Right renal pelvis (tissue), 4 donors: ENCODE measurements at regions not wholly inside any gene's neighbourhood (a gene's known extent, or its start where the extent isn't known, plus 50 kb on each side); places are given as distances from the start of the nearest gene placed in this dataset.

Source experiments
- DNase-seq, 4 donors: peaks; one replicate each; pipeline ENCODE4 v3.0.0-alpha.2; 2013; ENCODE audit warnings: low read depth in 4 of 4, low spot score in 3 of 4, missing footprints in 1 of 4

- no peak for DNase-seq
Measured at GRCh38 chr1:243945727-243946126, 95.7 kb upstream of the AKT3 start.

GRCh38 chr1:243944429-243945160 lies 94.6 kb upstream of the AKT3 start:
- peak in 3 of 4 donors; percentile 28 to 49 (median 35) for DNase-seq

GRCh38 chr1:243943671-243944428 lies 93.8 kb upstream of the AKT3 start:
- peak in 1 of 4 donors; percentile 27 for DNase-seq

- no peak for DNase-seq
Measured at GRCh38 chr1:243942196-243943150, 92.4 kb upstream of the AKT3 start.

DNA sequence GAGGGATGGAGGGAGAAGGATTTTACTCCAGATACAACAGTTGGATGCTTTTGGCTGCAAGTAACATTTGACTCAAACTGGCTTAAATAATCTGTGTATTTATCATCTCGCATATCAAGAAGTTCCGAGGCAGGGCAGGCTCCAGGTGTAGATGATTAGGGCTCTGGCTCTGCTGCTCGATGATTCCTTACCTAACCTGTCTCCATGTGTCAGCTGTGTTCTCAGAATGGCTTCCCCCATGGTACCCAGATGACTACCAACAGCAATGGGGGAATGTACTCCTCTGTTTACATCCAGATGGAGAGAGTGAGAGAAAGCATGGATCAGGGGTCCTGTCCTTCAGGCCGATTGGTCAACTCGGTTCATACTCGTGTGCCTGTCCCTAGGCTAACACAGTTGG lies 90.4 kb upstream of the AKT3 start:
- no peak for DNase-seq

GRCh38 chr1:243939167-243939848 lies 89.3 kb upstream of the AKT3 start:
- DNase-seq, result no peak

- no peak for DNase-seq
Measured at GRCh38 chr1:243938208-243938607, 88.2 kb upstream of the AKT3 start.

GRCh38 chr1:243933495-243933894 lies 83.5 kb upstream of the AKT3 start:
- DNase-seq, result no peak

DNA sequence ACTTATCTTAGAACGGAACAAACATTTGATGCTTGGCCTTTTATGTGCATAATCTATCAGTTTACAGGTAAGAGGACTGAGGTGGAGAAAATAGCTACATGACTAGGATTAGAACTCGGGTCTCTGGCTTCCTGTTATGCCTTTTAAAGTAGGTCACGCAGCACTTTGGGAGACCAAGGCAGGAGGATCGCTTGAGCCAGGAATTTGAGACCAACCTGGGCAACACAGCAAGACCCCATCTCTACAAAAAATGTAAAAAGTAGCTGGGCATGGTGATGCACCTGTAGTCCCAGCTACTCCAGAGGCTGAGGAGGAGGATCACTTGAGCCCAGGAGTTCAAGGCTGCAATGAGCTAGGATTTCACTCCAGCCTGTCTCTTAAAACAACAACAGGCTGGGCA lies 81.9 kb upstream of the AKT3 start:
- DNase-seq, result no peak

DNA sequence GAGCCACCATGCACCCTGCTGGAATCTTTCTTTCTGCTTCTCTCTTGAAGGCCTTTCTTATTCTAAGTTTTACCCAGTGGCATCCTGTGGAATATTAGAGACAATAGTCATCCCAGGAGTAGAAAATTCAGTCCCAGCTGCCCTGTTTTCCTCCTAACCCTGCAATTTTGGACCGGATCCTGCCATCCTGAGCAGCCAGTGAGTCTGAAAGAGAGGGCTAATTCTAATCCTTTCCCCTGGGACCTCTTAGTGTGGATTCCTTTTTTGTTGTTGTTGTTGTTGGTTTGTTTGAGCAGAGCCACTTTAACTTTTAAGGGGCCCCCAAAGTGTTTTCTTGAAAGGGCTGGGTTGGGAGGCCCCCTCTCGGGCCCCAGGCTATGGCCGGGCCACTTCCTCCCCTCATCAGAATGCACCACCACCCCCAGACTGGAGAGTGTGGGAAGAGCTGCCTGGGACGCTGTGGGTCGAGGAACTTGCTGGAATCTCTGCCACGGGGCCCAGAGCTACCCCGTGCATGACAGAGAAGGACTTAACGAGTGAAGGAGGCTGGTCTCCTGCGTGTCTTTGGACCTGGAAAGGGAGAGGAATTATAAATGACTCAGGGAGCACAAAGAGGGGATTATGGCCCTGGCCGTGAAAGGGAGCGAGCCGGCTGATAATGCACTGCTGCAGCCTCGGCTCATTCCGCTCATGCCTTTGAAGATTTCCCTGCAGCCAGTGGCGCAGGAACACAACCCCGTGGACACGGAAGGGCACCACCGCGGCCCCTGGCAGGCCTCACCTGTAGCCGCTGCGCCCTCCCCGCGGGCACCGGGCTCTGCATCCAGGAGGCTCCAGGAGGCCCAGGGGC lies 81.0 kb upstream of the AKT3 start:
- DNase-seq, result no peak

DNA sequence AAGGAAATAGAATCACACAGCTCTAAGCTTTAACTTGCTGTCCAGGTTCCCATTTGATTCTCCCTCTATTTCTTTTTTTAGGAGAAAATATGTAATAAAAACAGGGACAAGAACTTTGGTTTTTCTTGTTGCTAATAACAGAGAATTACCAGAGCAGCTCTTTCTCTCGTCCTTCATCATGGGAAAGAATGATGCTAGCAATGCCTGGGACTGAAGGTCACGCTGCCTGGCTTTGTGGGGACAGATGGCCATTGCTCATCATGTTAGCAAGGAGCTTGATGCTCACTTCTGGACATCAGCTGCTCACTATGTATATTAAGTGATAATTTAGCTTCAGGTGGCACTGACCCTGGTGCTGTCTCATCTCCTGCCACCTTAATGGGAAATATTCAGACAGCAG lies 77.3 kb upstream of the AKT3 start:
- no peak for DNase-seq

DNA sequence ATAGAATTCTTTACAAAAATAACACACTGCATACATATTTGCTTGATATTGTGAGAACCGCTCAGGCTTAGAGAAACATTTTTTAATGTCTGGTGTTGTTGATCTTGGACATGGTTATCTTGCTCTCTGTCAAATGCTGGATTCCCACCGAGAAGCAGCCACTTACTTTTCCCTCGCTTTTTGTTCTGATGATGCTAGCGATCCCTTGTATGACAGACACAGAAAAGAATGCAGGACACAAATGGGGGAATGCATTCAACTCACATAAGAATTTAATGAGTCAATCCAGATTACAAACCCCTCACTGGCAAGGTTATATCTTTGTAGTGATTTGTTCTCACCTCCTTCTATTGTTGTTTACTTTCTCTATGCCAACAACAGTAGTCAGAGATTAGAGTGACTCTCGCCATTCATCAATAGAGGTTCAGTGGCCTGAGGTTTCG lies 76.8 kb upstream of the AKT3 start:
- DNase-seq, result no peak

DNA sequence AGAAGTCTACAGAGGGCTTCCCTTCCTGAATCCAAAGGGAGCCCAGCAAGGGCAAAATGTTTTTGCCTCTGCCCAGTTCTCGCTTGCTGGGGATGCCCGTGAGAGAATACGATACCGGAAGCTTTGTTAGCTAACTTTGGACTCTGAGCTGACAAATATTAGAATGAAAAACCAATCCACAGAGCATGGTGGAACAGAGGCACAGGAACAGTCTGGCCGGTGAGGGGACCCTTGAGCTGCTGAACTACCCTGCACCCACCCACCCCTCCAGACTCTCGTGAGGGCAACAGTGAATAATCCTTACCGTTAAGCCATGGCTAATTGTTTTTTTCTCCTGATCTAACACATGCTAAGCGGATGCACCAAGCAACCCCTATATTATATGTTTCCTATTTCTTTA lies 76.3 kb upstream of the AKT3 start:
- DNase-seq, result no peak

DNA sequence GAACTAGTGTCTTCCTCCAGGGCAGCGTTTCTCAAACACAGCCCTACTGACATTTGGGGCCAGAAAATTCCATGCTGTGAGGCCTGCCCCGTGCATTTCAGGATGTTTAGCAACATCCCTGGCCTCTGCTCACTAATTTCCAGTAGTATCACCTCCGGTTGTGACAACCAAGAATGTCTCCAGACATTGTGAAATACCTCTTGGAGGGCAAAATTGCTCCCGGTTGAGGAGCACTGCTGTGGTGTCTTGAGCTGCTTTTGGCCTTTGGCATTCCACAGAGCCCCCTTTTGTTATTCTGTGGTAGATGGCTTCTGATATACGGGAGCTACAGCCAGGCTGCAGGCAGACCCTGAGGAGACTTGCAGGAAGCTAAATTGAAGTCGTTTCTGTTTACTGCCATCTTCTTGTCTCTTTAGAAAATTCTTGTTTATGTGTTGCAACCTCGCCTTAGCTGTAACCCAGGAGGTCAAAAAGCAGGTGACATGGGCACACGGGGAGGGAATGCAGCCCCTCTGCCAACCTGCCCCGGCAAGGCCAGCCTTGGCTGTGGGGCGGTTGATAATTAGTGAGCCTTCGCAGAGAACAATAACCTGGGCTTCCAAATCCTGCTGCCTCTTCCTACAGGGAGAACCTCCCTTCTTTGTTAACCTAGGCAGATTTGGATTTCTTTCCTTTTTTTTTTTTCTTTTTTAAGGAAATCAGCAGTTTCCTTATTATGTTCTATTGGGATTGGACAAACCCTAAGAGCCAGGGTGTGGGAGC lies 74.7 kb upstream of the AKT3 start:
- no peak for DNase-seq

DNA sequence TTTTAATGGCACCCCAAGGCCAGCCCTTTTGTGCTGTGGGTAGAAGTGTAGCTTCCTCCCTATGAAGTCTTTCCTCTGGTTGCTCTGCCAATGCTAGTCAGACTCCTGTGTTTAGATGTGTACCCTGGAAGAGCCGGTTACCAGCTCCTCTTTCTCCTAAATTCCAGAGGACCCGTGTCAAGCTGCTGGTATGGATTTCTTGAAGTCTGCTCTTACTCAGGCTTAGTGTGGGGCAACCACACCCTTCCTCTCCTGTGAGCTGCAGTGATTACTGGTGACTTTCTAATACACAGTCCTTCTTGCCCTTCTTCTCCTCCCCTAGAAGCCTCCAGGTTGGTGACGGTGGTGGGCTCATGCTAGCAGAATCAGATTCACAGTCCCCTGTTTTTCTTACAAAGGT lies 74.1 kb upstream of the AKT3 start:
- DNase-seq, result no peak

GRCh38 chr1:243923292-243924171 lies 73.5 kb upstream of the AKT3 start:
- DNase-seq, result no peak

DNA sequence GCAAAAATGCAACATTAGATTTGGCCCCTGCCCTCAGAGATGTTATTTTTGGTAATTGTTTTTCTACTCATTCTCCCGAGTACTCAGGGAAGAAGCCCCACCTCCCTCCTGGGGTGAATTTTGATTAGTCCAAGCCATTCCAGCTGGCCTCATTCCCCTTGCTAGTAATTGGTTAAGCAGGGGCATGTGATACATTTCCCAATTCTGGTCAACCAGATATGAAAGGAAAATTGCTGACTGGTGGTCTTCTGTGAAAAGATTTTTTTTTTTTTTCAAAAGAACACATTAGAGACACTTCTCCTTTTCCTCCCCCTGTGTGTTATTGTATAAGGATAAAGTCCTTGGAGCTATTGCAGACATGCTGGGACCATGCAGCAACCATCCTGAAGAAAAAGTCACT lies 71.1 kb upstream of the AKT3 start:
- no peak for DNase-seq
